ENCODE measurements at regions not wholly inside any gene's neighbourhood (a gene's known extent, or its start where the extent isn't known, plus 50 kb on each side); places are given as distances from the start of the nearest gene placed in this dataset.

DNA sequence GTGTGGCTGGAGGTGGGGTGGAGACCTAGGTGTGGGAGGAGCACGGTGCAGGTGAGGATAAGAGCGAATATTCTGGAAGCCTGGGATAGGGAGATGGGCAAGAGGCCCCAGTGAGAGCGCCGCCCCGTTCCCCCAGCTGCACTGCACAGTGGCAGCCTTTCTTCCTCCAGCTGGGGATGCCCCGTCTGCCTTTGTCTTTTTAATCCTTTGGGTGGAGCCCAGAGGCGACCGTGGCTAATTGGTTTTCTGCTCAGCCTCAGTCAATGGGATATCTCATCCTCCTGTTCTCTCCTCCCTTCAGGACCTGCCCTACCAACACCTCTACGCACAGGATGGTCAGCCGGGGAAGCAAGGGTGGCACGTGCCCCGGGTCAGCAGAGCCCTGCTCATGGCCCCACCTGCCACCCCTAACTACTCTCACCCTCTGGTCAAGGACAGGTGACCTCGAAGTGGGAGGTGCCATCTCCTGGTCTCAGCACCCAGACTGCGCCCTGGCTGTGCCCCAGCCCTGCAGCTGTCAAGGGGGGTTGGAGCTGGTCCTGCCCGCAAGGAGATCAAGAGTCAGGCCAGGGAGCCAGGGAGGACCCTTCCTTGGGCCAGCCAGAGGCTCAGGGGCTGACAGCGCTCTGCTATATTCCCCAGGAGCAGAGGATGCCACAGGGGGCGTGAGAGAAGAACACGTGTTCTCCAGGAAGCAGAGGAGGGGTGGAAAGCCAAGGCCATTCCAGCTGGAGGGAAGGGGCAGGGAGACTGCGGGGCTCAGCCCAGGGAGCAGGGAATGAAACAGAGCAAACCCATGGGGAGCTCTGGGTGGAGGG lies 64.0 kb downstream of the ADRA2C start:
- no peak for ATAC-seq
- no peak for TF ChIP-seq ZFP3 (CRISPR knock-in tag; IDR thresholded peaks at IDR 0.05)
- no peak for TF ChIP-seq GLIS3 (CRISPR knock-in tag; IDR thresholded peaks at IDR 0.05)
- TF ChIP-seq ARNTL (CRISPR knock-in tag; IDR thresholded peaks at IDR 0.05; ENCODE audit: borderline replicate concordance, low read depth): no peak
- TF ChIP-seq, protein P1, sequence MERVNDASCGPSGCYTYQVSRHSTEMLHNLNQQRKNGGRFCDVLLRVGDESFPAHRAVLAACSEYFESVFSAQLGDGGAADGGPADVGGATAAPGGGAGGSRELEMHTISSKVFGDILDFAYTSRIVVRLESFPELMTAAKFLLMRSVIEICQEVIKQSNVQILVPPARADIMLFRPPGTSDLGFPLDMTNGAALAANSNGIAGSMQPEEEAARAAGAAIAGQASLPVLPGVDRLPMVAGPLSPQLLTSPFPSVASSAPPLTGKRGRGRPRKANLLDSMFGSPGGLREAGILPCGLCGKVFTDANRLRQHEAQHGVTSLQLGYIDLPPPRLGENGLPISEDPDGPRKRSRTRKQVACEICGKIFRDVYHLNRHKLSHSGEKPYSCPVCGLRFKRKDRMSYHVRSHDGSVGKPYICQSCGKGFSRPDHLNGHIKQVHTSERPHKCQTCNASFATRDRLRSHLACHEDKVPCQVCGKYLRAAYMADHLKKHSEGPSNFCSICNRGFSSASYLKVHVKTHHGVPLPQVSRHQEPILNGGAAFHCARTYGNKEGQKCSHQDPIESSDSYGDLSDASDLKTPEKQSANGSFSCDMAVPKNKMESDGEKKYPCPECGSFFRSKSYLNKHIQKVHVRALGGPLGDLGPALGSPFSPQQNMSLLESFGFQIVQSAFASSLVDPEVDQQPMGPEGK (CRISPR knock-in tag; IDR thresholded peaks at IDR 0.05; ENCODE audit: borderline replicate concordance): no peak
- TF ChIP-seq SNAI2 (CRISPR knock-in tag; IDR thresholded peaks at IDR 0.05): no peak
- TF ChIP-seq CSDC2 (CRISPR knock-in tag; IDR thresholded peaks at IDR 0.05): no peak

DNA sequence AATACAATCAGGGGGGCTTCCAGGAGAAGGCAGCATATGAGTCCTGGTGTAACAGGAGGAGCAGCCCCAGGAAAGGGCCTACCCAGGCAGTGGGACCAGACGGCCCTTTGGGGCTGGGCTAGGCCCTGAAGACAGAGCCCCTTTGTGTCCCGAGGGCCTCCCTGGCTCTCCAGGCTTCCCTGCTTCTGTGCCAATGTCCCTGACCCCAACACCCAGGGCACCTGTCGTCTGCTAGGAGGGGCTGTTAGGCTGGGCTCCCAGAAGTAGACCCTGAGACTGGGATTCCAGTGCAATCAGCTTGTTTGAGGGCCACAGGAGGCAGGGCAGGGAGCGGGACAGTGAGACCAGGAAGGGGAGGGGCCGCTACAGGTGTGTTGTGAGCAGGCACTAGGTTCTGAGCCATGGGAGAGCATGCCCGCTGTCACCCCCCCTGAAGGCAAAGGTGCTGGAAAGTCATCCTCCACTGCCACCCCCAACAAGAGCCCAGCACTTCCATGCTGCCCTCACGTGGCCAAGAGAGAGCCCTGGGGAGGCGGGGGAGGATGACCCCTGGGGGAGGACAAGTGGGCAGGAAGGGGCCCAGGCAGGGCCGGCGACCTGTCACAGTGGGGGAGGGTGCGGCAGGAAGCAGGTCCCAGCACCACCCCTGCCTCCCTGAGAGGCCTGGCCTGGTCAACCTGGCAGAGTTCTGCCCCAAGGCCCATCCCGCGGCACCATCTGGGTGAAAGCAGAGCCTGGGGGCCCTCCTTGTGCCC lies 64.8 kb downstream of the ADRA2C start:
- ATAC-seq: no peak
- TF ChIP-seq ZNF565 (CRISPR knock-in tag; conservative IDR thresholded peaks at IDR 0.05; ENCODE audit: low read depth) (no peak), ZC3H10 (CRISPR knock-in tag; IDR thresholded peaks at IDR 0.05) (no peak), RARB (CRISPR knock-in tag; IDR thresholded peaks at IDR 0.05) (no peak), SNAI2 (CRISPR knock-in tag; IDR thresholded peaks at IDR 0.05) (no peak)

DNA sequence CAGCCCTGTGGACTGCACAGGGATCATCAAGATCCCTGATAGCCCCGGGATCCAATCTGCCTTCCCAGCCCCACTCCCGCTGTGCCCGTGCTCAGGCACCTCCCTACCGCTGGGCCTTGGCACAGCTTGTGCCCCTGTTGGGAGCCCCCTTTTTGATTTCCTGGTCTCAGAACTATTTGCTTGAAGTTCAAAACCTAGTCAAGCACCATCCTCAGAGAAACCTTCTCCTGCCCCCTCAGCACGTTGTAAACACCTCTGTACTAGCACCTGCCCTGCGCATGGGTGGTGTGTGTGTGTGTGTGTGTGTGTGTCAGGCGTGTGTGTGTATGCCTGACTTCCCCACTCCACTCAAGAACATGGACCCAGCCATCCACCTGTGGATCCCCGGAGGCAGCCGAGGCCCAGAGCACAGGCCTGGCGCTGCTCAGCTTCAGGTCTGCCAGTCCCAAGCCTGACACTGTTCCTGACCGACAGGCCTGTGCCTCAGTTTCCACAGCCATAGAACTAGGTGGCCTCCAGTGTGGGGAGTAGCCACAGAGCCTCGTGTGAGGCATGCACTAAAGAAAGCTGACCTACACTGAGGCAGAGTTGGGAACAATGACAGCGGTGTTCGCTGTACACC lies 65.5 kb downstream of the ADRA2C start:
- no peak for ATAC-seq
- TF ChIP-seq CSDC2 (CRISPR knock-in tag; IDR thresholded peaks at IDR 0.05): no peak
- TF ChIP-seq ESRRG (CRISPR knock-in tag; IDR thresholded peaks at IDR 0.05): no peak
- TF ChIP-seq, protein P1 (CRISPR knock-in tag; IDR thresholded peaks at IDR 0.05; ENCODE audit: borderline replicate concordance): no peak
- no peak for TF ChIP-seq ISL1 (CRISPR knock-in tag; IDR thresholded peaks at IDR 0.05)
- TF ChIP-seq PPARA (CRISPR knock-in tag; IDR thresholded peaks at IDR 0.05; ENCODE audit: borderline replicate concordance): no peak
- TF ChIP-seq SNAI2 (CRISPR knock-in tag; IDR thresholded peaks at IDR 0.05): no peak
- TF ChIP-seq ZFP30 (CRISPR knock-in tag; IDR thresholded peaks at IDR 0.05): no peak
- TF ChIP-seq ZFP3 (CRISPR knock-in tag; IDR thresholded peaks at IDR 0.05): no peak

DNA sequence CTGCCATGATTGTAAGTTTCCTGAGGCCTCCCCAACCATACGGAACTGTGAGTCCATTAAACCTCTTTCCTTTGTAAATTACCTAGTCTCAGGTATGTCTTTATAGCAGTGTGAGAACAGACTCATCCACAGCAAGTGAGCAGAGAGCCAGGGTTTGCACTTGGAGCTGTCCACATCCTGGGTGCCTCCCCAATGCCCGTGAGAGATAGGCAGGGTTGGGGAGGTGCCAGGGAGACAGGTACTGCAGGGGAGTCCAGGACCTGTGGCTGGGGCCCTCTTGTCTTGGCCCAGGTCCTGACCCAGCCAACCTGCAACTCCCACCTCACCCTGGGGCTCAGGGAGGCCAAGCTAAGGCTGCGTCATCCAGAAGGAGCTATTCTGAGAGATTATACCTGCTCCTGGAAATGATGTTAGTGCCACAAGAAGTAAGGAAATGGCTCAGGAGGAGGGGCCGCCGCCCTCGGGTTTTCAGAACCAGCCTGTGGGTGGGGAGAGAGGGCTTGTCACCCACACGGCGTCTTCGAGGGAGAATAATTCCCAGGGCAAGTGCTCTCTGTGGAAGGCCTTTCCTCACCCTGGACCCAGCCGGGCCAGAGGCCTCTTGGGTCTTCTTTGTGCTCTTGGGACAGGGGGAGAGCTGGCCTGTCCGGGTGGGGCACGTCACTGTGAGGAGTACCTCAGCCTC lies 66.5 kb downstream of the ADRA2C start:
- no peak for ATAC-seq
- TF ChIP-seq, protein P2, sequence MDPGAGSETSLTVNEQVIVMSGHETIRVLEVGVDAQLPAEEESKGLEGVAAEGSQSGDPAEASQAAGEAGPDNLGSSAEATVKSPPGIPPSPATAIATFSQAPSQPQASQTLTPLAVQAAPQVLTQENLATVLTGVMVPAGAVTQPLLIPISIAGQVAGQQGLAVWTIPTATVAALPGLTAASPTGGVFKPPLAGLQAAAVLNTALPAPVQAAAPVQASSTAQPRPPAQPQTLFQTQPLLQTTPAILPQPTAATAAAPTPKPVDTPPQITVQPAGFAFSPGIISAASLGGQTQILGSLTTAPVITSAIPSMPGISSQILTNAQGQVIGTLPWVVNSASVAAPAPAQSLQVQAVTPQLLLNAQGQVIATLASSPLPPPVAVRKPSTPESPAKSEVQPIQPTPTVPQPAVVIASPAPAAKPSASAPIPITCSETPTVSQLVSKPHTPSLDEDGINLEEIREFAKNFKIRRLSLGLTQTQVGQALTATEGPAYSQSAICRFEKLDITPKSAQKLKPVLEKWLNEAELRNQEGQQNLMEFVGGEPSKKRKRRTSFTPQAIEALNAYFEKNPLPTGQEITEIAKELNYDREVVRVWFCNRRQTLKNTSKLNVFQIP (CRISPR knock-in tag; IDR thresholded peaks at IDR 0.05; ENCODE audit: borderline replicate concordance, low read depth): no peak
- TF ChIP-seq, protein P3, sequence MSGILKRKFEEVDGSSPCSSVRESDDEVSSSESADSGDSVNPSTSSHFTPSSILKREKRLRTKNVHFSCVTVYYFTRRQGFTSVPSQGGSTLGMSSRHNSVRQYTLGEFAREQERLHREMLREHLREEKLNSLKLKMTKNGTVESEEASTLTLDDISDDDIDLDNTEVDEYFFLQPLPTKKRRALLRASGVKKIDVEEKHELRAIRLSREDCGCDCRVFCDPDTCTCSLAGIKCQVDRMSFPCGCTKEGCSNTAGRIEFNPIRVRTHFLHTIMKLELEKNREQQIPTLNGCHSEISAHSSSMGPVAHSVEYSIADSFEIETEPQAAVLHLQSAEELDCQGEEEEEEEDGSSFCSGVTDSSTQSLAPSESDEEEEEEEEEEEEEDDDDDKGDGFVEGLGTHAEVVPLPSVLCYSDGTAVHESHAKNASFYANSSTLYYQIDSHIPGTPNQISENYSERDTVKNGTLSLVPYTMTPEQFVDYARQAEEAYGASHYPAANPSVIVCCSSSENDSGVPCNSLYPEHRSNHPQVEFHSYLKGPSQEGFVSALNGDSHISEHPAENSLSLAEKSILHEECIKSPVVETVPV (CRISPR knock-in tag; IDR thresholded peaks at IDR 0.05): no peak
- TF ChIP-seq ZNF565 (CRISPR knock-in tag; conservative IDR thresholded peaks at IDR 0.05; ENCODE audit: low read depth) (no peak), TOX (CRISPR knock-in tag; IDR thresholded peaks at IDR 0.05; ENCODE audit: borderline replicate concordance) (no peak), RARB (CRISPR knock-in tag; IDR thresholded peaks at IDR 0.05) (no peak), ZFP3 (CRISPR knock-in tag; IDR thresholded peaks at IDR 0.05) (no peak), ZNF70 (CRISPR knock-in tag; IDR thresholded peaks at IDR 0.05) (no peak), ESRRG (CRISPR knock-in tag; IDR thresholded peaks at IDR 0.05) (no peak), ZFP30 (CRISPR knock-in tag; IDR thresholded peaks at IDR 0.05) (no peak), ZNF8 (CRISPR knock-in tag; IDR thresholded peaks at IDR 0.05) (no peak), ARNTL (CRISPR knock-in tag; IDR thresholded peaks at IDR 0.05; ENCODE audit: borderline replicate concordance, low read depth) (no peak), CSDC2 (CRISPR knock-in tag; IDR thresholded peaks at IDR 0.05) (no peak), SNAI2 (CRISPR knock-in tag; IDR thresholded peaks at IDR 0.05) (no peak), TCF4 (CRISPR knock-in tag; IDR thresholded peaks at IDR 0.05; ENCODE audit: borderline replicate concordance) (no peak), OSR1 (CRISPR knock-in tag; IDR thresholded peaks at IDR 0.05) (no peak)
- TF ChIP-seq, protein P4, sequence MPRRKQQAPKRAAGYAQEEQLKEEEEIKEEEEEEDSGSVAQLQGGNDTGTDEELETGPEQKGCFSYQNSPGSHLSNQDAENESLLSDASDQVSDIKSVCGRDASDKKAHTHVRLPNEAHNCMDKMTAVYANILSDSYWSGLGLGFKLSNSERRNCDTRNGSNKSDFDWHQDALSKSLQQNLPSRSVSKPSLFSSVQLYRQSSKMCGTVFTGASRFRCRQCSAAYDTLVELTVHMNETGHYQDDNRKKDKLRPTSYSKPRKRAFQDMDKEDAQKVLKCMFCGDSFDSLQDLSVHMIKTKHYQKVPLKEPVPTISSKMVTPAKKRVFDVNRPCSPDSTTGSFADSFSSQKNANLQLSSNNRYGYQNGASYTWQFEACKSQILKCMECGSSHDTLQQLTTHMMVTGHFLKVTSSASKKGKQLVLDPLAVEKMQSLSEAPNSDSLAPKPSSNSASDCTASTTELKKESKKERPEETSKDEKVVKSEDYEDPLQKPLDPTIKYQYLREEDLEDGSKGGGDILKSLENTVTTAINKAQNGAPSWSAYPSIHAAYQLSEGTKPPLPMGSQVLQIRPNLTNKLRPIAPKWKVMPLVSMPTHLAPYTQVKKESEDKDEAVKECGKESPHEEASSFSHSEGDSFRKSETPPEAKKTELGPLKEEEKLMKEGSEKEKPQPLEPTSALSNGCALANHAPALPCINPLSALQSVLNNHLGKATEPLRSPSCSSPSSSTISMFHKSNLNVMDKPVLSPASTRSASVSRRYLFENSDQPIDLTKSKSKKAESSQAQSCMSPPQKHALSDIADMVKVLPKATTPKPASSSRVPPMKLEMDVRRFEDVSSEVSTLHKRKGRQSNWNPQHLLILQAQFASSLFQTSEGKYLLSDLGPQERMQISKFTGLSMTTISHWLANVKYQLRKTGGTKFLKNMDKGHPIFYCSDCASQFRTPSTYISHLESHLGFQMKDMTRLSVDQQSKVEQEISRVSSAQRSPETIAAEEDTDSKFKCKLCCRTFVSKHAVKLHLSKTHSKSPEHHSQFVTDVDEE (CRISPR knock-in tag; IDR thresholded peaks at IDR 0.05): no peak
